Peyer's patch (tissue), 4 donors: ENCODE measurements at regions not wholly inside any gene's neighbourhood (a gene's known extent, or its start where the extent isn't known, plus 50 kb on each side); places are given as distances from the start of the nearest gene placed in this dataset.
A peak's percentile ranks its signal among the peaks of the same experiment; 100 is the strongest.

Experiments
- DNase-seq, 3 donors: peaks; one replicate each; pipeline ENCODE4 v3.0.0-alpha.2; 2017 to 2019
- H3K27ac ChIP-seq, 4 donors: fragments of 200-600 bp; sonication (generic); one replicate each; pipeline ENCODE4 v1.5.1; 2016 to 2019
- H3K27me3 ChIP-seq, 2 donors: fragments of 200-600 bp; sonication (generic); one replicate each; pipeline ENCODE4 v1.5.1; 2019
- H3K36me3 ChIP-seq, 3 donors: fragments of 200-600 bp; sonication (generic); one replicate each; pipeline ENCODE4 v1.5.1; 2016 to 2019
- H3K4me1 ChIP-seq, 4 donors: fragments of 200-600 bp; sonication (generic); one replicate each; pipeline ENCODE4 v1.5.1; 2016 to 2019
- H3K4me3 ChIP-seq, 4 donors: fragments of 200-600 bp; sonication (generic); 1 replicate in 3 of 4; 2 replicates in 1 of 4; pipeline ENCODE4 v1.5.1; 2016 to 2019; ENCODE audit warnings: mild to moderate bottlenecking in 1 of 4
- H3K9me3 ChIP-seq, 4 donors: fragments of 200-600 bp; sonication (generic); one replicate each; pipeline ENCODE4 v1.5.1; 2016 to 2019; ENCODE audit warnings: mild to moderate bottlenecking in 1 of 4
- CTCF ChIP-seq, 6 experiments: fragments of 450-650 bp in 4 of 6; fragments of 200-600 bp in 2 of 6; sonication (generic) in 1 of 6; IDR thresholded peaks; one replicate each; pipeline ENCODE4 v1.5.1; 2017 to 2019; ENCODE audit warnings: antibody characterized with exemption in 6 of 6, mild to moderate bottlenecking in 3 of 6, moderate library complexity in 1 of 6
- POLR2A ChIP-seq, 2 donors: fragments of 450-650 bp; IDR thresholded peaks; one replicate each; pipeline ENCODE4 v1.5.1; 2017; ENCODE audit warnings: antibody characterized with exemption in 2 of 2, mild to moderate bottlenecking in 2 of 2, moderate library complexity in 2 of 2

- no peaks in the 10 kb centered on the region for H3K36me3 ChIP-seq
- no peaks in the 10 kb centered on the region for H3K27me3 ChIP-seq
- no peak overlapping the region for H3K4me3 ChIP-seq
- peak overlapping the region in 1 of 4 donors; percentile 39 for H3K27ac ChIP-seq
- DNase-seq: no peak
- no peaks in the 10 kb centered on the region for H3K9me3 ChIP-seq
- H3K4me1 ChIP-seq: no peaks in the 10 kb centered on the region
- no peak for TF ChIP-seq CTCF (IDR thresholded peaks at IDR 0.05)
- no peak for TF ChIP-seq POLR2A (IDR thresholded peaks at IDR 0.05)
Observed at GRCh38 chr3:137163241-137163871, 205.6 kb downstream of the IL20RB start.

GRCh38 chr3:137163958-137164357 is 206.2 kb downstream of the IL20RB start:
- Histone ChIP-seq H3K27me3 (no peaks in the 10 kb centered on the region), H3K27ac (peak overlapping the region in 1 of 4 donors; percentile 39), H3K4me1 (no peaks in the 10 kb centered on the region), H3K4me3 (no peak overlapping the region), H3K9me3 (no peaks in the 10 kb centered on the region), H3K36me3 (no peaks in the 10 kb centered on the region)
- DNase-seq: no peak
- TF ChIP-seq CTCF (IDR thresholded peaks at IDR 0.05) (no peak), POLR2A (IDR thresholded peaks at IDR 0.05) (no peak)

- Histone ChIP-seq H3K27me3 (no peaks in the 10 kb centered on the region), H3K4me3 (no peak overlapping the region), H3K36me3 (no peaks in the 10 kb centered on the region), H3K9me3 (no peaks in the 10 kb centered on the region), H3K27ac (no peak overlapping the region), H3K4me1 (no peaks in the 10 kb centered on the region)
- TF ChIP-seq POLR2A (IDR thresholded peaks at IDR 0.05) (no peak), CTCF (IDR thresholded peaks at IDR 0.05) (no peak)
- DNase-seq: no peak
Observed at GRCh38 chr3:137165117-137165806, 207.5 kb downstream of the IL20RB start.

- Histone ChIP-seq H3K4me3 (no peak overlapping the region), H3K4me1 (no peaks in the 10 kb centered on the region), H3K27ac (no peak overlapping the region), H3K9me3 (no peaks in the 10 kb centered on the region), H3K36me3 (no peaks in the 10 kb centered on the region), H3K27me3 (no peaks in the 10 kb centered on the region)
- TF ChIP-seq POLR2A (IDR thresholded peaks at IDR 0.05) (no peak), CTCF (IDR thresholded peaks at IDR 0.05) (no peak)
- no peak for DNase-seq
Observed at GRCh38 chr3:137171834-137172603, 214.2 kb downstream of the IL20RB start.

- H3K27ac ChIP-seq: no peak overlapping the region
- H3K9me3 ChIP-seq: no peaks in the 10 kb centered on the region
- no peak for DNase-seq
- TF ChIP-seq CTCF (IDR thresholded peaks at IDR 0.05) (no peak), POLR2A (IDR thresholded peaks at IDR 0.05) (no peak)
- H3K27me3 ChIP-seq: no peaks in the 10 kb centered on the region
- no peaks in the 10 kb centered on the region for H3K36me3 ChIP-seq
- H3K4me1 ChIP-seq: no peaks in the 10 kb centered on the region
- H3K4me3 ChIP-seq: no peak overlapping the region
Observed at GRCh38 chr3:137172728-137173127, 214.9 kb downstream of the IL20RB start.
